ENCODE measurements at regions not wholly inside any gene's neighbourhood (a gene's known extent, or its start where the extent isn't known, plus 50 kb on each side); places are given as distances from the start of the nearest gene placed in this dataset.
A peak's percentile ranks its signal among the peaks of the same experiment; 100 is the strongest.

DNA sequence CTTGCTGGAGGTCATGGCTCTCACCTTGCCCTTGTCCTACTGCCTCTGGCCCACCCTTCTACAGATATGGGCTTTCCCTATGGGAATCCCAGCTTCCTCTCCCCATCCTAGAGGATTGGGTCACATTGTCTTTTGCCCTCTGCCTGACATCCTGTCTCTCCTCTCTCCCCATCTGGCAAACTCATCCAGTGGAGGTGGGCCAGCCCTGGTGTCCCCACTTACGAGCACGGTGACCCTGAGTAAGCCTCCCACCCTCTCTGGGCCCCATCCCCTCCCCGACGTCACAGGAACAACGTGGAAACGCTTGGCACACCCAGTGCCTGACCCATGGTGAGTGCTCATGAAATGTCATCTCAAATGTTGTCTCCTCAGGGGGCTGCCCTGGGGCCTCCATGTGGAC lies 56.1 kb upstream of the ID3 start:
- H3K4me3 Mint-ChIP-seq, result no peak overlapping the region
- H3K36me3 Mint-ChIP-seq (ENCODE audit: low read depth), result no peaks in the 10 kb centered on the region
- peaks cover 31% of the 10 kb centered on the region for H3K4me1 Mint-ChIP-seq
- H3K9me3 Mint-ChIP-seq, result no peaks in the 10 kb centered on the region
- DNase-seq, result no peak
- no peak overlapping the region for H3K27ac Mint-ChIP-seq
- TF ChIP-seq, protein P1, sequence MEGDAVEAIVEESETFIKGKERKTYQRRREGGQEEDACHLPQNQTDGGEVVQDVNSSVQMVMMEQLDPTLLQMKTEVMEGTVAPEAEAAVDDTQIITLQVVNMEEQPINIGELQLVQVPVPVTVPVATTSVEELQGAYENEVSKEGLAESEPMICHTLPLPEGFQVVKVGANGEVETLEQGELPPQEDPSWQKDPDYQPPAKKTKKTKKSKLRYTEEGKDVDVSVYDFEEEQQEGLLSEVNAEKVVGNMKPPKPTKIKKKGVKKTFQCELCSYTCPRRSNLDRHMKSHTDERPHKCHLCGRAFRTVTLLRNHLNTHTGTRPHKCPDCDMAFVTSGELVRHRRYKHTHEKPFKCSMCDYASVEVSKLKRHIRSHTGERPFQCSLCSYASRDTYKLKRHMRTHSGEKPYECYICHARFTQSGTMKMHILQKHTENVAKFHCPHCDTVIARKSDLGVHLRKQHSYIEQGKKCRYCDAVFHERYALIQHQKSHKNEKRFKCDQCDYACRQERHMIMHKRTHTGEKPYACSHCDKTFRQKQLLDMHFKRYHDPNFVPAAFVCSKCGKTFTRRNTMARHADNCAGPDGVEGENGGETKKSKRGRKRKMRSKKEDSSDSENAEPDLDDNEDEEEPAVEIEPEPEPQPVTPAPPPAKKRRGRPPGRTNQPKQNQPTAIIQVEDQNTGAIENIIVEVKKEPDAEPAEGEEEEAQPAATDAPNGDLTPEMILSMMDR (IDR thresholded peaks at IDR 0.05), result no peak
- H3K27me3 Mint-ChIP-seq (ENCODE audit: low read depth, poor library complexity), result peaks cover 38% of the 10 kb centered on the region

DNA sequence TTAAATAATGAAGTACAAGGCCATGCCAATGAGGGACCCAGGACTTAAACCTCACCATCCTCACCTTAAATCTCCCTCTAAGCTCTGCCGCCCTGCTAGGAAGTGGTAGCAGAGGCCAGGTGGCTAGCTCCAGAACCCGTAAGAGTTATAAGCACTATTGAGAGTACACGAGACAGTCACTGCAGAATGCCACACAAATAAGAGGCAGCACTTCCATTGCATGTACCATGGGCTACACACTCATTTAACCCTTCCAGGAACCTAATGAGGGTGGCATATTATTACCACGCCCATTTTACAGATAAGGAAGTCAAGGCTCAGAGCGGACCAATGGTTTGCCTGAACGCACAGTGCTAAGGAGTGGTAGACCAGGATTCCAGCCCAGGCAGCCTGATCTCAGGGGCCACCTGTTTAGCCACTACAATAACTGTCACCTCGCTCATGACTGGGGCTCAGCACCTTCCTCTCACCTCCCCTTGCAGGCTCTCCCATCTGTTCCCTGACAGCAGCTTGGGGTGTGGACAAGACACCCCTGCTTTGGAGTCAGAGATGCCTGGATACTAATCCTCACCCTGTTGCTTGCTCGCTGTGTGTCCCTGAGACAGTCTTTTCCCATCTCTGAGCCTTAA lies 54.8 kb upstream of the ID3 start:
- Mint-ChIP-seq H3K4me3 (no peak overlapping the region), H3K4me1 (peaks cover 25% of the 10 kb centered on the region), H3K27ac (no peak overlapping the region), H3K27me3 (ENCODE audit: low read depth, poor library complexity) (peaks cover 26% of the 10 kb centered on the region), H3K9me3 (no peaks in the 10 kb centered on the region), H3K36me3 (ENCODE audit: low read depth) (no peaks in the 10 kb centered on the region)
- TF ChIP-seq, protein P1 (IDR thresholded peaks at IDR 0.05), result no peak
- DNase-seq, result no peak

DNA sequence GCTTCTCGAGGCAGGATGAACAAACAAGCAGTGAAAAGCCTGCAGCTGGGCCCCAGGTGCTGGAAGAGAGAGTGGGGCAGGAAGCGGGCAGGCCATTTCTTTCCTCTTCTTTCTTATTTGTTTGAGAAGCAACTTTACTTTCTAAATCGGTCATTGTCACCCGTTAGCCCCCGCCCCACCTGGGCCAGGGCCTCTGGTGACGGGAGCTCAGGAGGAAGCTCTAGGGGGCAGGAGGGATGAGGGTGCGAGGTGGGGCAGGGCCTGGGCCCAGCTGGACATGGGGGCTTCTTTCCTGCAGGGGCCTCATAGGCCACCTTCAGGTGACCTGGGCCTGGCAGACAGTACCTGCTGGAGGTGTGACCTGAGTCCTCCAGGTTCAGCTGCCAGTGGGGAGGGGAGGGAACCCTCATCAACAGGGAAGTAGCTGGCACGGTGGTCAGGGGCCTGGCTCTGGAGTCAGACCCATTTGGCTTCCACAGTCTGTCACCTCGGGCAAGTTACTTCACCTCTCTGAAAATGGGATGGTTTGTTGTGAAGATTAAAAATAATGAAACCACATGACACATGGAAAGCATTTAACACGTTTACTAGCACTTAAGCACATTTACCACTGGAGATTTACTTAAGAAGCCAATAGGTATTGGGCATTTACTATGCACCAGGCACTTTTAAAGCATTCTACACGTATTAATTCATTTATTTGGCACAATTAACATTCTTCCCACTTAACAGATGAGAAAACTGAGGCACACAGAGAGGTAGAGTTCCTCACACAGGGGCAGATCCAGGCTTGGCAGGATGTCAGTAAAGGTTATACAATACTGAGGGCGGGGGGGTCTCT lies 54.1 kb upstream of the ID3 start:
- Mint-ChIP-seq H3K27ac (no peak overlapping the region), H3K9me3 (no peaks in the 10 kb centered on the region), H3K4me3 (no peak overlapping the region), H3K4me1 (peaks cover 20% of the 10 kb centered on the region), H3K36me3 (ENCODE audit: low read depth) (no peaks in the 10 kb centered on the region), H3K27me3 (ENCODE audit: low read depth, poor library complexity) (peaks cover 20% of the 10 kb centered on the region)
- TF ChIP-seq, protein P1 (IDR thresholded peaks at IDR 0.05), result no peak
- DNase-seq, result no peak

DNA sequence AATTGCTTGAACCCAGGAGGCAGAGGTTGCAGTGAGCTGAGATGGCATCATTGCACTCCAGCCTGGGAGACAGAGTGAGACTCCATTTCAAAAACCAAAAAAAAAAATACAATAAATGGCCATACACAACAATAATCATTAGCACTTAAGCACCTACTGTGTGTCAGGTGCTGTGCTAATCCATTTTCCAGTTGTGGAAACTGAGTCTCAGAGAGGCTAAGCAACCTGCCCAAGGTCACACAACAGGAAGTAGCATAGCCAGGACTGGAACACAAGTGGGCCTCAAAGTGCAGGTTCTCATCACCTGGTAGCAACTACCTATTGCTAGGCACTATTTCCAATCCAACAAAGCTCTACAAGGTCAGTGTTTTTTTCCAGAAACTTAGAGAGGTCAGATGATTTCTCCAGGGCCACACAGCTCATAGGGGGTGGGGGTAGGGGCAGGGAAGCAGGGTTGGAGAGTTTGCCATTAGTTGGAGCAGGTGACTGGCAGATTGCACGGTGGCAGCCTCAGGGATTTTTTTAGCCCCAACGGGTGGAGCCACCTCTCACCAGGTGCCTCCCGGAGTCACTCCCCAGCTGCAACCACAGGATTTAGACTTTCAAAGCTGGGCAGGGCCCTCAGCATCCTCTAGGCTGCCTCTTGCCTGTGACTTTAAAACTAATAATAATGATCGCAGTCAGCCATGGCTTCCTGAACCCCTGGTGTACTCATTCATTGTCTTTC lies 52.5 kb upstream of the ID3 start:
- Mint-ChIP-seq H3K27ac (peak overlapping the region; percentile 21), H3K4me3 (no peak overlapping the region), H3K9me3 (no peaks in the 10 kb centered on the region), H3K4me1 (peaks cover 25% of the 10 kb centered on the region), H3K36me3 (ENCODE audit: low read depth) (no peaks in the 10 kb centered on the region), H3K27me3 (ENCODE audit: low read depth, poor library complexity) (peaks cover 14% of the 10 kb centered on the region)
- DNase-seq, result no peak
- TF ChIP-seq, protein P1 (IDR thresholded peaks at IDR 0.05), result no peak

DNA sequence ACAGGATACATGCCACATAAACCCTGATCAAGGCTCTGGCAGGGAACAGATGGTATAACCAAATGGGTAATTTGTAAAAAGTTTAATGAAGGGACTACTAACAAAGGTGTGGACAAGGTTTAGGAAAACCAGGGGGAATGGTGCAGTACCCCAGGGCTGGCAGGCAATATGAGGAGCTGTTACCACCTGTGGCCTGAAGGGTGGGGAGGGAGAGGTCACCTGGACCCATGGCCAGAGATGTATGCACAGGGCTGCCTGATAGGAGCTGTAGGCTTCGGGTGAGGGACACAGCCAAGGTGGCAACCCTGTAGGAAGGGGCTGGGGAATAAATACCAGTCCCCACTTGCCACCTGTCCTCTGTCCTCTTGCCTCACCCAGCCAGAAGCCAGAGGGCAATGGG lies 51.4 kb upstream of the ID3 start:
- Mint-ChIP-seq H3K27me3 (ENCODE audit: low read depth, poor library complexity) (peaks cover 14% of the 10 kb centered on the region), H3K4me3 (no peak overlapping the region), H3K9me3 (no peaks in the 10 kb centered on the region), H3K36me3 (ENCODE audit: low read depth) (no peaks in the 10 kb centered on the region), H3K27ac (peak overlapping the region; percentile 31), H3K4me1 (peaks cover 22% of the 10 kb centered on the region)
- DNase-seq, result no peak
- TF ChIP-seq, protein P1 (IDR thresholded peaks at IDR 0.05), result no peak

Measured in nephron progenitor cell (in vitro differentiated cells).